ENCODE measurements at regions not wholly inside any gene's neighbourhood (a gene's known extent, or its start where the extent isn't known, plus 50 kb on each side); places are given as distances from the start of the nearest gene placed in this dataset.

- DNase-seq = no peak
- 85 to 92% (median 89%) methylated on average over 10 of the region's 10 CpGs for WGBS, 5 donors
- no peaks in the 10 kb centered on the region for H3K27me3 ChIP-seq (replicated peaks in 1 of 7)
- H3K9me3 ChIP-seq = peaks cover 0 to 4% (median 0%) of the 10 kb centered on the region in 8 donors
- H3K27ac ChIP-seq = no peak overlapping the region
- intact Hi-C loops (cut with DNase I; ENCODE audit: low total_unique reads) = no loop called here
- TF ChIP-seq CTCF (IDR thresholded peaks at IDR 0.05 in 8 of 11, conservative IDR thresholded peaks at IDR 0.05 in 3 of 11) (no peak), POLR2AphosphoS5 (IDR thresholded peaks at IDR 0.05) (no peak), POLR2A (IDR thresholded peaks at IDR 0.05) (no peak)
- H3K4me3 ChIP-seq = no peak overlapping the region
- H3K4me1 ChIP-seq = no peaks in the 10 kb centered on the region
- no peaks in the 10 kb centered on the region for H3K36me3 ChIP-seq
These were observed 144.3 kb upstream of the STX18 start for GRCh38 chr4:4685810-4686795.

GRCh38 chr4:4681653-4682052 is 139.8 kb upstream of the STX18 start:
- intact Hi-C loops (cut with DNase I; ENCODE audit: low total_unique reads) = no loop called here
- 87 to 99% (median 91%) methylated on average over 4 of the region's 4 CpGs for WGBS, 5 donors

GRCh38 chr4:4680758-4681157 is 138.9 kb upstream of the STX18 start:
- no peak overlapping the region for H3K4me3 ChIP-seq
- no peaks in the 10 kb centered on the region for H3K9me3 ChIP-seq
- WGBS, 5 donors = 88 to 98% (median 89%) methylated on average over 2 of the region's 2 CpGs
- H3K27ac ChIP-seq = no peak overlapping the region
- no peaks in the 10 kb centered on the region for H3K4me1 ChIP-seq
- no peaks in the 10 kb centered on the region for H3K36me3 ChIP-seq
- no peaks in the 10 kb centered on the region for H3K27me3 ChIP-seq (replicated peaks in 1 of 7)
- intact Hi-C loops (cut with DNase I; ENCODE audit: low total_unique reads) = no loop called here
- no peak for DNase-seq
- no peak for TF ChIP-seq CTCF (IDR thresholded peaks at IDR 0.05 in 8 of 11, conservative IDR thresholded peaks at IDR 0.05 in 3 of 11)

More at GRCh38 chr4:4681653-4682052, 139.8 kb upstream of the STX18 start:
- H3K36me3 ChIP-seq = no peaks in the 10 kb centered on the region
- TF ChIP-seq POLR2A (IDR thresholded peaks at IDR 0.05) = no peak
- no peak for TF ChIP-seq CTCF (IDR thresholded peaks at IDR 0.05 in 8 of 11, conservative IDR thresholded peaks at IDR 0.05 in 3 of 11)
- no peak for TF ChIP-seq POLR2AphosphoS5 (IDR thresholded peaks at IDR 0.05)
- no peaks in the 10 kb centered on the region for H3K27me3 ChIP-seq (replicated peaks in 1 of 7)
- DNase-seq = no peak
- no peaks in the 10 kb centered on the region for H3K9me3 ChIP-seq
- no peak overlapping the region for H3K4me3 ChIP-seq
- no peak overlapping the region for H3K27ac ChIP-seq
- H3K4me1 ChIP-seq = no peaks in the 10 kb centered on the region

- no peaks in the 10 kb centered on the region for H3K36me3 ChIP-seq
- no peak overlapping the region for H3K27ac ChIP-seq
- TF ChIP-seq POLR2AphosphoS5 (IDR thresholded peaks at IDR 0.05) (no peak), POLR2A (IDR thresholded peaks at IDR 0.05) (no peak), CTCF (IDR thresholded peaks at IDR 0.05 in 8 of 11, conservative IDR thresholded peaks at IDR 0.05 in 3 of 11) (no peak)
- H3K4me1 ChIP-seq = no peaks in the 10 kb centered on the region
- intact Hi-C loops (cut with DNase I; ENCODE audit: low total_unique reads) = no loop called here
- no peaks in the 10 kb centered on the region for H3K27me3 ChIP-seq (replicated peaks in 1 of 7)
- no peaks in the 10 kb centered on the region for H3K9me3 ChIP-seq
- 94 to 96% (median 96%) methylated on average over 4 of the region's 4 CpGs for WGBS, 5 donors
- H3K4me3 ChIP-seq = no peak overlapping the region
- DNase-seq = no peak
These were observed 138.4 kb upstream of the STX18 start for GRCh38 chr4:4680243-4680642.

Measured in spleen (tissue), 11 donors.